Skeletal muscle cell (primary cell): ENCODE measurements at regions not wholly inside any gene's neighbourhood (a gene's known extent, or its start where the extent isn't known, plus 50 kb on each side); places are given as distances from the start of the nearest gene placed in this dataset.
A peak's percentile ranks its signal among the peaks of the same experiment; 100 is the strongest.

Experiments used
- DNase-seq: peaks from one replicate; pipeline ENCODE4 v3.0.0-alpha.2; 2010; ENCODE audit warnings: low read depth
- H3K4me3 ChIP-seq: 2 replicates; pipeline ENCODE4 v1.5.1; 2011; ENCODE audit warnings: low read depth, mild to moderate bottlenecking, control low read depth, low read length, moderate library complexity

DNA sequence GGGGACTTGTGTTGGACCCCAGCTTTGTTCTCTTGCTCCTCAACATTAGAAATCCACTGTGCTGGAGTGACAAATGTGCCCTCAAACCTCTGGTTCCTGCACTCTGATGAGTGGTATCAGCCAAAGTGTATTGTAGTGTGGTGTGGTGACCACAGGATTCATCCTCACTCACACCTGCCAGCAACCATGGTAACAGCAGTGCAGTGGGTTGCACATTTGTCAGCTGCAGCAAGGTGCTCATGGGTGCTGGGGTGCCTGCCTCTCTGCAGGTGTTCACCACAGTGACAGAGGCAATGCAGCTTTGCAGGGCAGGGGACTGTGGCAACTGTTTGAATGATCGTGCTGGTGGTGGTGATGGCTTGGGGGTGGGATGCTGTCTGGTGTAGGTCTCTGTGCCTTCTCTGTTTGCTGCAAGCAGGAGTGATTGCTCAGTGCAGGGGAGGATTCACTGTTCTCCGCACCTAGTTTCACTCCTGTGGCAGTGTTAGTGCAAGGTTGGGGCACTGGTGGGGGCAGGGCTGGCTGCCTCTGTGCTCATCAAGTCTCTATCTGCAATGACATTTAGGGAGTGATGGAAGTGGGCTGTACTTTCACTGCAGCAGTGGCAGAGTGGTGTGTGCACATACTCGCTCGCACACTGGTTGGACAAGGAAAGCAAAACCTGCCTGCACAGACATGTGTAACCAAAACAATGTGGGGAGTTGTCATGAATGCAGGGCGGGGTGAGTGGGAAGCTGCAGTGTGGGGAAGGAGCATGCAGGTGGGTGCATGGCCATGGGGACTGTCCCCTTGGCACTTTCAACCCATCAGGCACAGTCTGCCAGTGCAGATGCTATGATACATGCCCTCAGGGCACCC, 301.1 kb downstream of the PIK3C3 start:
- DNase-seq, result no peak

DNA sequence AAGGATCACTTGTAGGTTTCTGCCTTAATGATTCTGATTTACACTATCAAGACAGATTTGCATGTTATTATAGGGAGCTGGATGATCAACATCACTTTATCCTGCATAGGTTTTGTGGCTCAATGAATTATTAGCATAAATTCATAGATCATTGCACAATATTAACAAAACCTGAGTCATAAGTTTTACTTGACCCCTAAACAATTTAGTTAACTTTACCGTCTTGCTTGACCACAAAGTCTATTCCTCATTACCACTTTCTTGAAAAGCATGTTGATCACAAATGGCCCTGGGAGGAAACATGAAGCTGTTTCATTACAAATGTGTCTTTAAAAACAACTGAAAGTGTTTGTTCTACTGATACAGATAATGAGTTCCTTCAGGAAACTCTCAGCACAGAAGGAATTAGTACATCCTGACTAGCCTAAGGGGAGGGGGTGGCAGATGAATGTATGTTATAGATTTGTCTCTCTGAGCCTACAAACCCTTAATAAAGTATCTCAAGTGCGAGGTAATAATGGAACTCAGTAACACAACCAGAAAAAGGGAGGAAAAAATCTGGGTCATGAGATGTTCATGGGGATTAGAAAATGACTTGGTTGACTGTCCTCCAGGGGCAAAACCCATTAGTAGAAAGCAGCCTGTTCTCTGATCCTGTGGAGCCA, 303.4 kb downstream of the PIK3C3 start:
- no peak for DNase-seq
- H3K4me3 ChIP-seq, result no peak overlapping the region

More for the DNA sequence above, 301.1 kb downstream of the PIK3C3 start:
- no peak overlapping the region for H3K4me3 ChIP-seq

DNA sequence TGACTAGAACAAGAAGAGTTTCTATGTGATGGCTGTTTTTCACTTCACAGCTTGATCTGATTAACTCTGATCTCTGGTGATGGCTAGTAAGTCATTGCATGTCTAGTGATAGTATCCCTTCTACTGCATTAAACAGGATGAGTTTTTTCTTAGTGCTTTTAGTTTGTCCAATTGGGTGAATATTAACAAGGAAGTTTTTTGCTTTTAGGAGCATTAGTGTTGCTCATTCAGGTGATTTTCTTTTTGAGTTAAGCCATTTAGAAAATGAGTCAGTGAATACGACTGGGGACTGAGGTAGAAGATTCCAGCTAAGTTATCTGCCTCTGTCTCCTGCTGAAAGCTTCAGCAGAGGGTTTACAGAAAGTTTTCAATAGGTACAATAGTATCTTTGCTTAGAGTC, 306.7 kb downstream of the PIK3C3 start:
- H3K4me3 ChIP-seq, result no peak overlapping the region
- DNase-seq, result no peak

DNA sequence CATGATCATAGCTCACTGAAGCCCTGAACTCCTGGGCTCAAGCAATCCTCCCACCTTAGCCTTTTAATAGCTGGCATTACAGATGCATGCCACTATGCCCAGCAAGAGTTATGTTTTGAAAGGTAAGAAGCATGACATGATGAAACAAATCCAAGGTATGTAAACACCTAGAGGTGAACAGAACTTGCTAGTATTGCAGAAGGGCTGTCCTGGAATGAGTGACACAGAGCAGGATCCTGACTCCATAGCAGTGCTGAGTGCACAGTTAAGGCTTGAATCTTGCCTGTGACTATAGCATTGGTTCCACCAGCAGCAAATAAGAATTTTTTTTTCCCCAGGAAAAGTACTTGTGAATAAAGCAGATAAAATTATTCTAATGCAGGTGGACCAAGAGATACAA, 309.5 kb downstream of the PIK3C3 start:
- no peak for DNase-seq
- no peak overlapping the region for H3K4me3 ChIP-seq

DNA sequence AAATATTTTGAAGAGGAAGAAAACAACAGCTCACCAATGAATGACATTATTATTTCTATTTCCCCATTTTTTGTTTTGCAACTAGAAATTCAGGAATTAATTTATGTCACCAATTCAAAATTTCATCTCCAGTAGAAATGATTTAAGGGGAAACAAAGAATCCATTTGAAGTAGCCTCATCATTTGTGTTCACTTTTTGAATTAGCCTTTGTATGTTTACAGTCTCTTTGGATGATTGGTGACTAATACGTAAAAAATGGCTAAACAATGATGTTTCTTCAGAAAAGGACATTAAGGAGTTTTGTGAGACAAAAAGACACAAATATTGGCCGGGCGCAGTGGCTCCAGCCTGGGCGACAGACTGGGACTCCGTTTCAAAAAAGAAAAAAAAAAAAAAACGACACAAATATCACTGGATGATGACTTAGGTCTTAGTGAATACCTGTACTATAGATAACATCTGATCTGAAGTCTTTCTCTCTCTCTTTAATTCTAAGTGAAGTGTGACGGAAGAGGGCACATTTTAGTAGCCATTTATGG, 313.2 kb downstream of the PIK3C3 start:
- no peak for DNase-seq
- no peak overlapping the region for H3K4me3 ChIP-seq

DNA sequence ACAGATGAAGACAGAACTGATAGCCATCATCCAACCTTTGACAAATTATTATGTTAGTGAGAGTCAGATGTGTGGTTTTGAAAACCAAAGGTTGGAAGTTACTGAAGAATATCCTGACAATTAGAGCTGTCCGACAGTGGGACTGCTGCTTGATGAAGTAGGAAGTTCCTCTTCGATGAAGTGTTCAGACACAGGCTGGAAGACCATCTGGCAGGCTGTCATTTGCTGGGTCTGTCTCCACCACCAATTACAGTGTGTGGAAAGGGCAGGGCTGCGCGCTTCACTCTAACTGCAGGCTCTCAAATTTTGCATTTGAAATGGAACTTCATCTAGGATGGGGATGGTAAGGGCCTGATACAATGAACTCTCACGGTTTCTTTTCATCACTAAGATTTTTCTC, 313.8 kb downstream of the PIK3C3 start:
- no peak for DNase-seq
- no peak overlapping the region for H3K4me3 ChIP-seq

DNA sequence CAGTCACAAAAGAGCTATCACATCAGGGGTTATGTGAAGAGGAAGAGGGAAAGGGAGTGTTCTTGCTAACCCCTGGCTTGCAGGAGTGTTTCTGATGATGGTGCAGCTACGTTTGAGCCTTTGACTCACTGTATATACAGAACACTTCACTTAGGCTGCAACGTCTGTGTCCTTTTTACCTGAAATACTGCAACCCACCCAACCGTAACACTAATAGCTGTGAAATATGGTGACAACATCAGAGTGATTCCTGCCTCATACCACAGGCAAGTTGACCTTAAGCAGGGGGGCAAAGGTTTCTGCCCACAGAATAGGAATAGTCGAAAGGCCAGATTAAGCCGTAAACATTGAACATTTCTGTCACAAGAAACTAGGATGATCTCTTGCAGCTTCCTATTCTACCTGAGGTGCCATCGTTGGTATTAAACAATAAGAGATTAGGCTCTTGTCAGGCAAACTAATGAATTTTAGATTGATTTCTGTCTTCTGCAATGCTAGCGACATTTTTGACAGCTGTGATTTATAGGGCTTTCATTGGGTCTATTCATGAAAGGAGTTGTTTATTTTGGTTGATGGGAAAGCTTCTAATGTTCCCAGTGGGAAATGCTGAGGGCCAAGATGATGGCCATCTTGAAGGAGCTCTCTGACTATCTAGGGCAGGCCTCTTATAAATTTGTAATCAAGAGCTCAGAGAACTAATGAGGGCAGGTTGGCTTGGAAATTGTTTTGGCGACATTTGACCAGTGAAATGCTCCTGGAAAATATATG, 316.8 kb downstream of the PIK3C3 start:
- no peak overlapping the region for H3K4me3 ChIP-seq
- DNase-seq, result no peak

DNA sequence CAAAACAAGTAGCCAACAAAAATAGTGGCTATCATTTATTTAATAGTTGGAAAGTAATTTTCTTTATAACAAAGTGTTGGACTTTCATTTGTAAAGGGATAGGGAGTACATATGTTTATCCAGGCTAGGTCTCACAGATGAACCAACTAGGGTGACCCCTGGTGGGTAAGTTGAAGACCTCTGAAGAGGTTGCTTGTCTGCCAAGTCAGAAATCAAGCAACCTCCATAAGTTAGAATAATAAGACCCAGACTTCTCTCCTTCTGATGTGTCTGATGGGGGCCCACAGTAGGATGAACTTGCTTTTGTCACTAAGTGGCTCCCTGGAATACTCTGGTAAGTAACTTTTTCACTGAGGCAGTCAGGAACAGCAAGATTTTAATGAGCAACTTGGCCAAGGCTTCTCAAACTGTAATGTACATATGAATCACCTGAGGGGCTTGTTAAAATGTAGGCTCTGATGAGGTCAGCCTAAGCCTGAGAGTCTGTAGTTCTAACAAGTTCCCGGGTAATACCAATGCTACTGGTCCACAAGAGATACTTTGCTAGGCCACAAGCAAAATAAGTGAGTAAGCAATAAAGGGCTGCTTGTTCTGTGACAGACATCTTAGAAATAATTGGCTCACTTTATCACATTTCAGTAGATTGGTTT, 319.6 kb downstream of the PIK3C3 start:
- DNase-seq, result peak; percentile 2
- no peak overlapping the region for H3K4me3 ChIP-seq

DNA sequence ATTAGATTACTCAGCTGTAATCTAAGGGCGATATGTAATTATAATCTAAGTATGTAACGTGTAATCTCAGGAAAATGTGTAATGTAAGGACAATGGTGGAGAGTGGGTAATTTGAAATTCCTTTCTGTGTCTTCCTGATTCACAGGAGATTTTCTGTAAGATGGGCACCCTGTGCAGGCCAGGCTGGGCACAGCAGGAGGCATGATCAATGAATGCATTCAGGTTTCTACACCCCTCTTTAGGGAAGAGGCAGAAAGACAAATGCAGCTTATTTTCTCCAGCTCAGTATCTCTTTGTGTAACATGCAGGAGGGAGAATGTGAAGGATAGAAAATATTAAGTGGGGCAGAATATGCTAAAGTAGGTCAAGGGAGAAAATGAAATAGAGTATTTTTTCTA, 320.1 kb downstream of the PIK3C3 start:
- no peak overlapping the region for H3K4me3 ChIP-seq
- DNase-seq, result no peak

DNA sequence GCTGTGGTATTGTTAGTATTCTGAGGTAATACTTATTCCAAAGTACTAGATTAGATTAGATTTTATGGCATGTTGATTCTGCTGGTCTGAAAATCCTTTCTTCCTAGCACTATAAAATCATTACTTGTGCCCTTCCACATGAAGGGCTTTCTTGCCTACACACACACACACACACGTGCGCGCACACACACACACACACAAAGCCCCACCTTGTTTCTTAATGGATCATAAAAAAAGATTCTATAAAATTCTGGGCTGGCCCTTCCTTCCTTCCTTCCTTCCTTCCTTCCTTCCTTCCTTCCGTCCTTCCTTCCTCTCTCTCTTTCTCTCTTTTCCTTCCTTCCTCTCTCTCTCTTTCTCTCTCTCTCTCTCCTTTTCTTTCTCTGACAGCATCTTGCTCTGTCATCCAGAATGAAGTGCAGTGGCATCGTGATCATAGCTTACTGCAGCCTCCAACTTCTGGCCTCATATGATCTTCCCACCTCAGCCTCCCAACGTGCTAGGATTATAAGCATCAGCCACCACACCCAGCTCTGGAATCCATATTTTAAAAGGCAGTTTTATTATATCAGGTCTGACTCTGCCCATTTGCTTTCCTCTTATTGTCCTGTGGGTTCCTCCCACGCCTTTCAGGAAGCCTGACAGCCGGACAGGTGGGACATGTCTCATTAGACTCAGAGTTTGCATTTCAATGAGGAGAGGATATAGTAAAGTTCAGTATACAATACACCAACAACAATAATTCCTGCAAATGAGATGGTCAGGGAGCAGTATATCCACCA, 321.1 kb downstream of the PIK3C3 start:
- H3K4me3 ChIP-seq, result no peak overlapping the region
- no peak for DNase-seq

DNA sequence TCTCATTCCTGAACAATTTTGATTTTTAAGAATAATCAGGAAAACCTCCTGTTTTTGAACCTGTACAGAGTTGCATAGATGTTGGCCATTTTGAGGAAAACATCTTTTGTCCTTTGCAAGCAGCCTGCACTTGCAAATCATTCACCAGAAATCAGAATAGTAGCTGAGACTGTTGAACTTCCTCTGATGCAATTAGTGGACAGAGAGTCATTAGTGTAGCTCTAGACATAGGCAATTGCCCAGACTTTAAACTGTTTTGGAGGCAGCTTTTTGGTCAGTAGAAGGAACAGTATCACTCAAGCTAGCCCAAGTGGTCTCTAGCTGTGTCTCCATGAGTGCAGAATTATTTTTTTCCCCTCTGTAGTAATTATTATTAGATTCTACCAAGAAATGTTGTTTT, 326.1 kb downstream of the PIK3C3 start:
- DNase-seq, result no peak
- H3K4me3 ChIP-seq, result no peak overlapping the region

DNA sequence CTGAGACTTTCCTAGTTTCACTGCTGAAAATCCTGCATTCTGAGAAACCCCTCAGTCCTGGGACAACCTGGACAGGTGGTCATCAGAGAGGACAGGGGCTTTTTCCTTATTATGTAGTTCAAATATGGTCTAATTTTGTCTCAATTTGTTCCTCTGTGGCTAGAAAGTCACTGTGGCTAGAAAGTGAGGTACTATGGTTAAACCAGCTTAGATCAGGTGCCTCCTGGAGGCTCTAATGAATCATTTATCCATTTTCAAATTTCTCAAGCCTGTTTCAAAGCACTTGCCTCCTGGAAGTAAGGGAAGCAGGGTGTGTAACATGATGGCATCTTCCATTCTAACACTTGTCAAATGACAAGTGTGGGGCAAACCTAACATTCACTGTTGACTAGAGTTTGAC, 326.8 kb downstream of the PIK3C3 start:
- DNase-seq, result no peak
- no peak overlapping the region for H3K4me3 ChIP-seq

DNA sequence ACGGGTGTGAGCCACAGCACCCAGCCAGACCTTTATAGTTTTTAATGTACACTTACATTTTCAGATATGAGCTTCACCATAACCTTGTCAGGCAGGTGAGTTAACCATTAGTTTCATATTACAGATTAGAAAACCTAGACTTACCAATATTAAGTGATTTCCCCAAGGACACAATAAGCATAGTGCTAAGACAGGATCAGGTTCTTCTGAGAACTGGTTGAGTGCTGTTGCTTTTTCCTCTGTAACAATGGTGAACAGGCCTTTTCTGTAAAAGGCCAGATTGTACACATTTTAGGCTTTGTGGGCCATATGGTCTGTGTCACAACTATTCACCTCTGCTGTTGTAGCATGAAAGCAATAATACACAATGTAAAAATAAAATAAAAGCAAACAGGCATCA, 332.0 kb downstream of the PIK3C3 start:
- no peak for DNase-seq
- no peak overlapping the region for H3K4me3 ChIP-seq

DNA sequence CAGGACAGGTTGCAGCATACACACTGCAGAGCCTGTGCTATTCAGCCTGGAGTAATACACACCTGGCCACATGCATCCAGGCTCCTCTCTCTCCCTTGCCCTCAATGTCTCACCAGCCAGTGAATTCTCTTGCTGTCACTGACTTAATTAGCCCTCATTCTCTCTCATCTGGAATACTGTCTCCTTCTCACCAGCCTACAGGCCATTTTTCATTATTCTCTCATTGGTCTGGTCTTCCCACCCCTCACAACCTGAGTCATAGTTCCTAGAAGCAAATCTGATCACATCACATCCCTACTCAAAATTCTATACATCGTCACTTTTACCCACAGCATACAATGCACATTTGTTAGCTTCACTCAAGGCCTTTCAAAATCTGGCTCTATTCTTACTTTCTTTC, 333.1 kb downstream of the PIK3C3 start:
- no peak overlapping the region for H3K4me3 ChIP-seq
- DNase-seq, result no peak

DNA sequence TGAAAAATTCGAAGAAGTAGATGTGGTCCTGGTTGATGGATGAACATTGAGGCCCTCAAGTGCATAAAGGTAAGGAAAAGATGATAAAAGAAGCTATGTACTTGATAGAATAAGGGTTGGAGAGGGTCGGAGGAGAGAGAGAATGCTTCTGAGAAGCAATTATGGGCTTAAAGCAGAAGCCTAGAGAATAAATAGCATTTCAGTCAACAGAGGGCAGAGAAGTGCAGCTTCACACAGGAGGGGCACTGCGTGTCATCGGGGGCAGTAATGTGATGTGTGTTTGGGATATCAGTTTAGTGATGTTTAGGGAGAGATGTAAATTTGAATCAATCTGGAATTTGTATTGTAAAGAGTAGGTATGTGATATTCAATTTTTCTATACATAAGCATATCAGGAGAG, 334.5 kb downstream of the PIK3C3 start:
- H3K4me3 ChIP-seq, result no peak overlapping the region
- no peak for DNase-seq

DNA sequence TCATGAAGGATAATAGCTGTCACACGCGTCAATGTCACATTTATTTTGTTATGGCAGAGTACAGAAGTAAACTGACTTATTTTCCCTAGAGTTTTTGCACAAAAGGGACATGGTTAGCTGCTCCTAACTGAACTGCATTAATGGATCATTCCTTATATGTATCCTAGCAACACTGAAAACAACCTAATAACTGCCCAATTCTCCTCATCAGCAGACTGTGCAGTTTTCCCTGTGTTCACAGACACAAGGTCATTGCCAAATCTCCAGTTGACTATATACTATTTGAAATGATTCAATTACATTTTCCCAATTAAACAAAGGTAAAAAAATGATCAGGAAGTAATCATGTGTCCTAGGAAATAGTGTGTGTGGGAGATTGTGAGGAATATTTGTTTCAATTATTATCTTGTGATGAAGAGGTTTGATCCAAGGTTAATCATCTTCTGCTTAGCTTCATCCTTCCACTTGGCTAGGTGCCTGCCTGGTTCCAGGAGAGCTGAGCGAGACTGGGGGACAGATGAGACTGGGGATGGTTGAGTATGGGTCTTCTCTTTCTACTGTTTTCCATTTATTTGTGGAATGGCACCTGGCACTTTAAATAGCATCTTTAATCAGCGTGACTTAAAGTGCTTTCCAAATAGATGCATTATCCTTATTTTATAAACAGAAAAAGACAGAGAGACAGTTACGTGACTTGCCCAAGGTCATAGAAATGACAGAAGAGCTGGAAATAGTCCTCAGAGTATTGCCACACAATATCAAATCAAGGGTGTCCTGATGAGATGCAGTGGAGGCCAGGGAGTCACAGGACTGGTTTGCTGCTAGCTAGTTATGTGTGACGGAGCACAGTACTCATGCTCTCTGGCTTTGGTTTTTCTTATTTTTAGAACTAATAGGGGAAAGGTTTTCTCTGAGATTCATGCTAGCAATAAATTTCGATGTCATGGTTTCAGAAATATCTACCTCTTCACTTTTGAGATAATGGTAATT, 335.6 kb downstream of the PIK3C3 start:
- no peak overlapping the region for H3K4me3 ChIP-seq
- no peak for DNase-seq

DNA sequence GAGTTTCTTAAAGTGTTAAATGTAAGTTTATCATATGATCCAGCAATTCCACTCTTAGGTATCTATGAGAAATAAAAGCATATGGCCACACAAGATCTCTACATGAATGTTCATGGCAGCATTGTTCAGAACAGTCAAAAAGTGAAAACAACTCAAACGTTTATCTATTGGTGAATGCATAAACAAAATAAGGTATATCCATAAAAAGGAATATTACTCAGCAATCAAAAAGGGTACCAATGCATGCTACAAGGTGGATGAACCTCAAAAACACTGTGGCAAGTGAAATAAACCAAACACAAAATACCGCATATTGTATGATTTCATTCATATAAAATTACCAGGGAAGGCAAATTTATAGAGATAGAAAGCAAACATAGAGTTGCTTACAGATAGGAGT, 337.6 kb downstream of the PIK3C3 start:
- H3K4me3 ChIP-seq, result no peak overlapping the region
- DNase-seq, result no peak

DNA sequence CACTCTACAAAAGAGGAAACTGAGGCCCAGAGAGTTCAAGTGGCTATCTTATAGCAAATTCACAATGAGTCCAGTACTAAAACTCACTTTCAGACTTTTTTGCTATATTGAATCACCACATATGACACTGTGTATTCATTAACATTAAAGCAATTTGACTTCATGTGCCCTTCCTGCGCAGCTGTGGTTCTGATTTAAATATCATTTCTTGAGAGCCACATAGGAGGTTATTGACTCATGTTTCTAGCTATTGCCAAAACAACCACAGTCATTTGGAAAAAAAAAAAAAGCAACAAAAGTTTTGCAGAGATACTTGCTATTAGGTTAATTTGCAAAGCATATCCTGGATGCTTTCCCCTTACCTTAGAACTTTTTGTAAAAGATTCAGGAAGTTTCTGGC, 341.2 kb downstream of the PIK3C3 start:
- DNase-seq, result no peak
- H3K4me3 ChIP-seq, result no peak overlapping the region
